Activated CD4-positive, alpha-beta T cell treated with anti-CD3 and anti-CD28 coated beads, Interleukin-10, Interleukin-2, amounts not matched to agents 100 ng/mL and 50 ng/mL, durations not matched to agents 16 hours and 8 hours (primary cell): ENCODE measurements at regions not wholly inside any gene's neighbourhood (a gene's known extent, or its start where the extent isn't known, plus 50 kb on each side); places are given as distances from the start of the nearest gene placed in this dataset.
"Not testable (repeated sequence)": the region's sequence is repeated elsewhere in the genome, so short reads cannot be mapped to it uniquely, and the experiment has no call there.

Experiments used
- DNase-seq: peaks from one replicate; pipeline ENCODE4 v3.0.0-alpha.2; 2020

DNA sequence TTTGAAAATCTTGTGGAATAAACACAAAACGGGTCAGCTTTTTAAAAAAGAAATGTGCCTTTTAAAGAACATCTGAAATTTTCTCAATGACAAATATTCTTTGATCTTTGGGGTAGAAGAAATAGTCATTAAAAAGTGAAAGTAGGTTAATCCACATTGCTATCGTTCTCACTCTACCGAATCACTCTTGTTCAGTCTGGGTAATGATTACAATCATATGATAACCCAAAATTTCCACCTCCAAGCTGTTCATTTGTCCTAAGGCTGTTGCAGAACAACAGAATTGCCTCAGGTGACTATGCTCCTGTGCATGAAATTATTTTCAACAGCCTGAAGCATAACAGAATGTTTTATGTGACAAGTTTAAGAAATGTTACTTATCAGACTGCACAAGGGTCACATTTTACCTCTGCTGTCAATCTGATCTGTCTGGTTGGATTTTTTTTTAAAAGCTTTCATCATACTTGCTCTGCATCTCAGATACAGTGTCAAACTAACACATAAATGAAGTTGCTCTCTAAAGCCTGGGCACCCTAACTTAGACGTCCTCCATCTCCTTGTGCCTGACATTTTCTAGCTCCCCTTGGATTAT lies 227.3 kb downstream of the LURAP1L start:
- DNase-seq = no peak

DNA sequence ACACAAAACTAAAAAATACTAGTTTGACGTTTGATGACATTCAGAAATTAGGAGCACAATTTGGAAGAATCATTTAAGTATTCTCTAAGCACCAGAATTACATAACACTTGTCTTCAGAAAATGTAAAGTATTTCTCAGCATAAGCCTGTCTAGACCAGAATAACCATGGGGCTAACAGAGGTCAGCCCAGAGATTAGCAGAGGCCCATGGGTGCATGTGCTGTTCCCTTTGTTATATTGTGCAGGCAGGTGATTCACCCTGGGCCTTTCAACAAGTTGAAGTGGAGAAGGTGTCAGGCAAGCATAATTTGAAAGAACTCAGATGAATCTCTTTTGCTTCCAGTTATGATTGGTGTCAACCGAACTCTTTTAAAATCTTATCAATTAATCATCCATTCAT lies 227.9 kb downstream of the LURAP1L start:
- no peak for DNase-seq

GRCh38 chr9:13009871-13010270 lies 235.1 kb downstream of the LURAP1L start:
- no peak for DNase-seq

DNA sequence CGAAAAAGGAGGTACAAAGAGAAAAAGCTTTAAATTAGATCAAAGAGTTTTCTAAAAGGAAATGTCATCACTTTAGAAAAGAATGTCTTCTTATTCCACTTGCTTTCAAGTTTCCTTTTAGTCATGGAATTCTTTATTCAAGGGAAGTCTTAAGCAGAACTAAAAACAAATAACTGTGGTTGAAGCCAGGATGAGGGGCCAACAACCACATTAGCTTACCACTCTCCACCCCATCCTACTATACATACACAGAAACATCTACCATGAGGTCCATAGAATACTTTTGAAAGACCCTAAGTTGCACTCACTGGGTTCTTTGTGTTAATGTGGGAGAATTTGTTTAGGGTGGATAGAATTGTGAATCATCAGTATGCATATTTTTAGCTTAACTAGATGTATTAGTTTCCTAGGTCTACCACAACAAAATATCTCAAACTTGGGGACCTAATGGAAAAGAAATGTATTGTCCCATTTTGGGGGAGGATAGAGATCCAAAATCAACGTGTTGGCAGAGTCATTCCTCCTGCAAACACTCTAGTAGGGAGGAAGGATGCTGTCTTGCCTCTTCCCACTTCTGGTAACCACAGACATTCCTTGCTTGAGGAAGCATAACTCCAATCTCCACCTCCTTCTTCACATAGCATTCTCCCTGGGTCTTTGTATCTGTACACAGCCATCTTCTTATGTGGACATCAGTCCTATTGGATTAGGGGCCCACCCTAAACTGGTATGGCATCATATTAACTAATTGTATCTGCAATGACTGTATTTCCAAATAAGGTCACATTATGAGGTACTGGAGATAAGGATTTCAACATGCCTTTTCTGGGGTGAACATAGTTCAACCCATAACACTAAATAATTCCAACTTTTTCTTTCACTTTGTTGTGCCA lies 239.4 kb downstream of the LURAP1L start:
- no peak for DNase-seq

GRCh38 chr9:13017260-13017659 lies 242.4 kb downstream of the LURAP1L start:
- DNase-seq = no peak

DNA sequence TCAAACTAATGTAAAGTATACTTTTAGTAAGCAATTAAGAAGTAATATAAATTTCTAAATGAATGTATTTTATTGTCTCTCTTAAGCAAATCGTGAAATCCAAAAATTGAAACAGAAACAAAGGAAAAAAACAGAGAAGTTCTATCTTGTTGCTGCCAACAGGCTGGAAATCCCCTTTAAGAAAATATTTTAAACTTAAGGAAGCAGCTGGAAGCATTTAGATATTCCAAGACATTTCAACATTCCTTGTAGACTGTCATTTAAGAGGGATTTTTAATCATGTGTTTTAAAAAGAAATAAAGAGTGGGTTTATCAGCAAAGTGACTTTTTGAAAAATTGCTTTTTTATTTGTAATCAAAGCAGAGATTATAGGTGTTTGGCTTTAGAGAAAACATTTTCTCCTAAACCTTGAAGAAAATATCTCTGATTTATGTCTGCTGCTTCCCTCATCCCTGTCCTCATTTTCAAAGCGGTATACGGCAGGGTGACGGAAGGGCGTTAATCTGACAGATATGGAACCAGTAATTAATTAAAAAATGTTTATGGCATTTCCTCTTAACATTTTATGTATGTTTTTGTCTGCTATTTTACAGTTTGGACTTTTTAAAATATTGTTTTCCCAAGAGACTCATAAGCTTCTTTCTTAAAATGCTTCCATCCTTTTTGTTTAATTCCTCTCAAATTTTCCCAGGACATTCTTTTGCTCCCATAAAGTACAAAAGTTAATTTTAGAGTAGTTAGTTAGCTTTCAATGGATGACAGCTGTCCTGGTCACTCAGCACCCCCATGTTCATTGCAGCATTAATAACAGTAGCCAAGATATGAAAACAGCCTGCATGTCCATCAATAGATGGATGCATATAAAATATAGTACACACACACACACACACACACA lies 245.6 kb downstream of the LURAP1L start:
- no peak for DNase-seq

- DNase-seq = no peak
Observed at GRCh38 chr9:13022756-13023155, 247.9 kb downstream of the LURAP1L start.

DNA sequence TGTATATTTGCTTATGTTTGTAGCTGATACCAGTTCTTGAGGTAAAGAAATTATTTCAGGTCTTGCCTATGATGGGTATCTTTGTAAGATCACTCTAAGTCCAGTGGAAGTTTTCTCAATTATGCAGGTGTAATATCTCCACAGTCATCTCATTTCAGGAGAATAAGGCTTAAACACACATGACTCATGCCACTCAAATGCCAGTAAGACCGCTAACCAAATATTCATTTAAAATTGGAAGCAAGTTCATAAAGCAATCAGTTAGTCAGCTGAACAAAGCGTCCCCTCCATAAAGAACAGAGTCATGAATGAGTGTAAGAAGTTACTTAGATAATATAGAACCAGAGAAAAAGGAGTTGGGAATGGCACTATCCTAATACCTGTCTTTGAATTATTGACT lies 248.7 kb downstream of the LURAP1L start:
- no peak for DNase-seq

DNA sequence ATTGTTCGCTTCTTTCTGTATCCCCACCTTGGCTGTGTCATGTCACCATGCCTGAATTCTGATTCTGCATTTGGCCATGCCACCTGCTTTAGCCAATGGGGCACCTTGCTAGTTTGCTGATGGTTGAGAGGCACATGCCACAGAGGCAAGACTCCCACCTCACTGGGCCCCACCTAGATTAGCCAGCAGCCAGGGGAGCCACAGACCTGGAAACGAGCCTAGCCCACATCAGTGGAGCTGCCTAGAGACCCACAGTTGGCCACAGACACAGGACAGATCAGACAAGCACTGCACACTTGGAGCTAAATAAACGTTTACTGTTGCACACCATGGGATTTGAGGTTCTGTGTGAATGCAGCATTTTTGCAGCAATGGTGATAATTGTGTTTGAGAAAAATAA lies 252.1 kb downstream of the LURAP1L start:
- DNase-seq = no peak

DNA sequence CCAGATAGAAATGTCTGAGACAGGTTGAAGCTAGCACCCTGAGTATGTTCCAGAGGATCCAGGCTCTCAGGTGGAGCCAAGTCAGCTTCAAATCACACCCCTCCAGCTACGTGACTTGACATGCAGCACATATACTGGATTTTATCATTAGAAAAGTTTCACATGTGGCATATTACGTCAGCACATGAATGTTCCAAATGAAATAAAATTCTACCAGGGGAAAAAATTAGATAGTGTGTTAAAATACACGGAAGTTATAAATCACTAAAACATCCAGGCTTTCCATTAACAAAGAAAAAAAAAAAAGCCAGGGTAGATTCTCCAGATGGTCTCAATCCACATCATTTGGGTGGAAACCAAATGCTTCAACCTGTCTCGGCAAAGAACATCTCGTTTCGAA lies 251.6 kb downstream of the MPDZ start:
- no peak for DNase-seq

- DNase-seq = no peak
Observed at GRCh38 chr9:13032585-13032984, 246.9 kb downstream of the MPDZ start.

- DNase-seq = peak; percentile 13
Observed at GRCh38 chr9:13033959-13034693, 245.4 kb downstream of the MPDZ start.

DNA sequence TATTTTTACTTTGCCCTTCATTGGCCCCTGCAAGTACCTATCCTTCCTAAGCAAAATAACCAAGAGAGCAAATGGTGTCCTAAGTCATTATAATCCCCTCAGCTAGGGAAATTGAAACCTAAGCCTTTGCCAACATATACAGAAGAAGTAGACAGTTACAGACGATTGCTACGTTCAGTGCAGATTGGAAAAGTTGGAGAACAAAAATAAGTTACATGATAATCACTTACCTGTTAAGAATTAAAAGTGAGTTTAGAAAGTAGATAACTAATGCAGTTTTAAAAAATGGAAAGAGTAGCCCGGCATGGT lies 244.8 kb downstream of the MPDZ start:
- DNase-seq = no peak

DNA sequence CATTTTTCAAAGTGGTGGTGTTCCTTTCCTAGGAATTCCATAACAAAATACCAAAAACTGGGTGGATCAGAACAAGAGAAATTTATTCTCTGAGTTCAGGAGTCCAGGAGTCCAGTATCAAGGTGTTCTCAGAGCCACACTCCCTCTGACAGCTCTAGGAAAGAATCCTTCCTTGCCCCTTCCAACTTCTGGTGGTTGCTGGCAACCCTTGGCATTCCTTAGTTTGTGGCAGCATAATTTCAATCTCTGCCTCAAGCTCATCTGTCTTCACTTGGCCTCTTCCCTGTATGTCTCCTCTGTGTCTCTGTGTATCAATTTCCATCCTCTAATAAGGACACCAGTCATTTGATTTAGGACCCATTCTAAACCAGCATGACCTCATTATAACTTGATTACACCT lies 243.7 kb downstream of the MPDZ start:
- no peak for DNase-seq

DNA sequence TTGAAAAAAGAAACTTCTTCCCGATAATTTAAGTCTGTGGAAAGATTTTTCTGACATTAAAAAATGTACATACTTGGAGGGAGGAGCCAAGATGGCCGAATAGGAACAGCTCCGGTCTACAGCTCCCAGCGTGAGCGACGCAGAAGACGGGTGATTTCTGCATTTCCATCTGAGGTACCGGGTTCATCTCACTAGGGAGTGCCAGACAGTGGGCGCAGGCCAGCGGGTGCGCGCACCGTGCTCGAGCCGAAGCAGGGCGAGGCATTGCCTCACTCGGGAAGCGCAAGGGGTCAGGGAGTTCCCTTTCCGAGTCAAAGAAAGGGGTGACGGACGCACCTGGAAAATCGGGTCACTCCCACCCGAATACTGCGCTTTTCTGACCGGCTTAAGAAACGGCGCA lies 241.7 kb downstream of the MPDZ start:
- not testable (repeated sequence) for DNase-seq

DNA sequence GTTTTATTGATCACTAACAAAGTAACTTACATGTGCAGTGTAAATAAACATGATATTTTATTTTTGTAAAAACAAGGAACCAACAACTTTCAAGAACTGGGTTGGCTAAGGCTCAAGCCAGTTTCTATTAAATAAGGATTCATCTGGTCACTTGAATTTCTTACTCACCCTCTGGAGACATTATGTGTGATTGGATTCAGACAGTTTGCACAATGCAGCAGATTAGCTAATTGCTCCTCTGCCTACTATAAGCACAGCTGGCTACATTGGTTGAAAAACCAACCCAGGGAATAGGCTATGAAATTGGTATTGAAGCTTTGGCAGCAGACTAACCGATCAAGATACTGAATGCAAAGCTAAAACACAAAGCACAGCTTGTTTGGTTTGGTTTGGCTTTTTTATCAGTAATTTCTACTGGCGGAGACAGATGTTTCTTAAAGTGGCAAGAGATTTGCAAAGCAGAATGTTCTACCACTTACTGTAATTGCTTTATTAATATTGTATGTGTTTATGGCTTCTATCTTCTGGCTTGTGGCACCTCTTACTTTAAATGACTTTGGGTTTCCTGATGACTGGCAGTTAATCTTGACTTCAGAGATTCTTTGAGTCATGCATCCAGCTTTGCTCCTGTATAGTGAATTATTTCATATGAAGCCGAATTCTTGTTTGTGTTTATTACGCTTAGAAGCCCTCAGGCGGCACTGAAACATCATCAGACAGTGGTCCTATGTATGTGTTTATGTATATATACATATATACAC lies 231.5 kb downstream of the MPDZ start:
- DNase-seq = no peak

GRCh38 chr9:13049223-13049622 lies 230.3 kb downstream of the MPDZ start:
- DNase-seq = no peak

DNA sequence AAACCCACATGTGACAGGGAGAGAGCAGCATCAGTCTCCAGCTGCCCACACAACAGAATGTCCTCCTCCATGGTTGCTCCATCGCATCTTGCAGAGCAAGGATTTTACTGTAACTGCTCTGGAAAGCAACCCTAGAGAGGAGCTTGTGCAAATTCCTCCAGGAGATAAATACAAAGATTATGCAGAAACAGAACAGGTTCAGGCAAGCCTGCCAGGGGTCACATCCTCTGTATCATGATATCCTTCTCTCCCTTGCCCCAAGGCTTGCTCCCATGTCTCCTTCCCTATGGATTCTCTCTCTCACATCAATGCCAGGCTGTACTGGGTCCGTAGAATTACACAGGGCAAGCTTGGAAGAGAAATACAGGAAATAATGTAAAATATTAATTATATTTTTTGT lies 226.0 kb downstream of the MPDZ start:
- DNase-seq = no peak

GRCh38 chr9:13054389-13054788 lies 225.1 kb downstream of the MPDZ start:
- no peak for DNase-seq
